Esophagus squamous epithelium (tissue), 4 donors: ENCODE measurements at regions not wholly inside any gene's neighbourhood (a gene's known extent, or its start where the extent isn't known, plus 50 kb on each side); places are given as distances from the start of the nearest gene placed in this dataset.

ENCODE experiments used
- CTCF ChIP-seq, 6 experiments: fragments of 450-650 bp in 4 of 6; fragments of 200-600 bp in 2 of 6; sonication (generic) in 2 of 6; IDR thresholded peaks; one replicate each; pipeline ENCODE4 v1.5.1; 2016 to 2019; ENCODE audit warnings: antibody characterized with exemption in 6 of 6, mild to moderate bottlenecking in 4 of 6, moderate library complexity in 4 of 6
- POLR2A ChIP-seq, 4 donors: fragments of 450-650 bp; IDR thresholded peaks; one replicate each; pipeline ENCODE4 v1.6.1; 2017; ENCODE audit warnings: antibody characterized with exemption in 4 of 4, mild to moderate bottlenecking in 4 of 4, moderate library complexity in 3 of 4

- TF ChIP-seq POLR2A (IDR thresholded peaks at IDR 0.05) (no peak), CTCF (IDR thresholded peaks at IDR 0.05) (no peak)
These were observed 104.0 kb downstream of the JCAD start for GRCh38 chr10:29955329-29955935.
